Liver (tissue), 8 donors: ENCODE measurements at regions not wholly inside any gene's neighbourhood (a gene's known extent, or its start where the extent isn't known, plus 50 kb on each side); places are given as distances from the start of the nearest gene placed in this dataset.

Source experiments
- DNase-seq: peaks from one replicate; pipeline ENCODE4 v3.0.0-alpha.2; 2017; ENCODE audit warnings: low spot score
- H3K27ac ChIP-seq, 2 donors: one replicate each; pipeline ENCODE4 v1.7.0; 2013; ENCODE audit warnings: inconsistent platforms in 2 of 2, low read length in 2 of 2, control low read depth in 1 of 2, low read depth in 1 of 2, mild to moderate bottlenecking in 1 of 2
- H3K27me3 ChIP-seq, 4 donors: one replicate each; pipeline versions ENCODE4 v1.6.1 to v1.7.0; 2013; ENCODE audit warnings: low read length in 3 of 4, inconsistent platforms in 1 of 4, mild to moderate bottlenecking in 1 of 4, moderate library complexity in 1 of 4; ENCODE audit not compliant: control insufficient read depth in 4 of 4, insufficient read depth in 4 of 4
- H3K36me3 ChIP-seq, 4 donors: one replicate each; pipeline versions ENCODE4 v1.6.1 to v1.7.0; 2013; ENCODE audit warnings: low read length in 3 of 4, mild to moderate bottlenecking in 3 of 4, low read depth in 1 of 4, moderate library complexity in 1 of 4; ENCODE audit not compliant: control insufficient read depth in 4 of 4, insufficient read depth in 3 of 4
- H3K4me1 ChIP-seq, 4 donors: one replicate each; pipeline versions ENCODE4 v1.6.1 to v1.7.0; 2013; ENCODE audit warnings: low read length in 3 of 4, mild to moderate bottlenecking in 3 of 4, moderate library complexity in 1 of 4; ENCODE audit not compliant: control insufficient read depth in 4 of 4, insufficient read depth in 4 of 4
- H3K4me3 ChIP-seq, 3 donors: one replicate each; pipeline versions ENCODE4 v1.6.1 to v1.7.0; 2013; ENCODE audit warnings: low read length in 3 of 3, control low read depth in 1 of 3, low read depth in 1 of 3, mild to moderate bottlenecking in 1 of 3
- H3K9ac ChIP-seq, 2 donors: one replicate each; pipeline ENCODE4 v1.7.0; 2013; ENCODE audit warnings: low read length in 2 of 2, mild to moderate bottlenecking in 2 of 2, moderate library complexity in 2 of 2, control low read depth in 1 of 2, low read depth in 1 of 2
- H3K9me3 ChIP-seq, 4 donors: one replicate each; pipeline versions ENCODE4 v1.6.1 to v1.7.0; 2013; ENCODE audit warnings: low read length in 3 of 4; ENCODE audit not compliant: control insufficient read depth in 4 of 4
- ATF3 ChIP-seq: IDR thresholded peaks from 2 replicates; pipeline ENCODE4 v1.6.1; 2016; ENCODE audit warnings: antibody characterized with exemption
- CTCF ChIP-seq: fragments of 150-350 bp; IDR thresholded peaks from 2 replicates; pipeline ENCODE4 v1.5.1; 2017; ENCODE audit warnings: improper control_type of control experiment, low read depth, low read length; ENCODE audit not compliant: missing input control
- FOXA1 ChIP-seq: IDR thresholded peaks from 2 replicates; pipeline ENCODE4 v1.6.1; 2016; ENCODE audit warnings: antibody characterized with exemption
- FOXA2 ChIP-seq: IDR thresholded peaks from 2 replicates; pipeline ENCODE4 v1.6.1; 2016; ENCODE audit warnings: antibody characterized with exemption
- HNF4A ChIP-seq, 2 donors: conservative IDR thresholded peaks; 2 replicates each; pipeline ENCODE4 v1.6.1; 2016; ENCODE audit warnings: antibody characterized with exemption in 2 of 2, mild to moderate bottlenecking in 2 of 2
- HNF4G ChIP-seq: IDR thresholded peaks from 2 replicates; pipeline ENCODE4 v1.6.1; 2016; ENCODE audit warnings: antibody characterized with exemption
- MAX ChIP-seq: IDR thresholded peaks from 2 replicates; pipeline ENCODE4 v1.6.1; 2016; ENCODE audit warnings: antibody characterized with exemption
- NR2F2 ChIP-seq: IDR thresholded peaks from 2 replicates; pipeline ENCODE4 v1.6.1; 2016; ENCODE audit warnings: antibody characterized with exemption
- RAD21 ChIP-seq, 2 donors: IDR thresholded peaks; 2 replicates each; pipeline ENCODE4 v1.6.1; 2016; ENCODE audit warnings: antibody characterized with exemption in 2 of 2, mild to moderate bottlenecking in 2 of 2
- REST ChIP-seq: IDR thresholded peaks from 2 replicates; pipeline ENCODE4 v1.6.1; 2016; ENCODE audit warnings: antibody characterized with exemption, mild to moderate bottlenecking
- SP1 ChIP-seq: IDR thresholded peaks from 2 replicates; pipeline ENCODE4 v1.6.1; 2018; ENCODE audit warnings: antibody characterized with exemption, mild to moderate bottlenecking
- TAF1 ChIP-seq: conservative IDR thresholded peaks from 2 replicates; pipeline ENCODE4 v1.6.1; 2016; ENCODE audit warnings: antibody characterized with exemption, mild to moderate bottlenecking
- ZBTB33 ChIP-seq: IDR thresholded peaks from 2 replicates; pipeline ENCODE4 v1.6.1; 2016; ENCODE audit warnings: antibody characterized with exemption
- WGBS: extraction: QIAGEN DNeasy Blood & Tissue Kit; methylation state at CpG from one replicate; pipeline ENCODE4 v1.1.7; 2013; 5-methylcytosine and 5-hydroxymethylcytosine counted together
- donor health status: healthy.
- donor health status: healthy.
- donor health status: healthy.
- donor health status: healthy.
- donor health status: healthy.

GRCh38 chr7:115775981-115776380, 254.6 kb downstream of the TFEC start:
- WGBS, result 66% methylated on average over 1 of the region's 1 CpG
- H3K27me3 ChIP-seq, result peaks cover 0 to 2% (median 0%) of the 10 kb centered on the region in 4 donors
- no peak overlapping the region for H3K4me3 ChIP-seq
- DNase-seq, result no peak
- H3K9me3 ChIP-seq, result no peaks in the 10 kb centered on the region
- no peak for TF ChIP-seq MAX
- TF ChIP-seq ZBTB33, result no peak
- no peak overlapping the region for H3K27ac ChIP-seq
- H3K36me3 ChIP-seq, result no peaks in the 10 kb centered on the region
- H3K9ac ChIP-seq, result no peak overlapping the region
- no peaks in the 10 kb centered on the region for H3K4me1 ChIP-seq

- no peak overlapping the region for H3K4me3 ChIP-seq
- H3K4me1 ChIP-seq, result no peaks in the 10 kb centered on the region
- 75% methylated on average over 8 of the region's 8 CpGs for WGBS
- no peak overlapping the region for H3K9ac ChIP-seq
- TF ChIP-seq NR2F2 (no peak), REST (no peak), ATF3 (no peak), FOXA1 (no peak), HNF4G (no peak), MAX (no peak), HNF4A (conservative IDR thresholded peaks at IDR 0.05) (no peak)
- no peaks in the 10 kb centered on the region for H3K9me3 ChIP-seq
- H3K27me3 ChIP-seq, result peaks cover 0 to 3% (median 0%) of the 10 kb centered on the region in 4 donors
- no peaks in the 10 kb centered on the region for H3K36me3 ChIP-seq
- no peak overlapping the region for H3K27ac ChIP-seq
- no peak for DNase-seq
Measured at GRCh38 chr7:115763347-115763746, 267.2 kb downstream of the TFEC start.

GRCh38 chr7:115758025-115758424, 272.5 kb downstream of the TFEC start:
- no peaks in the 10 kb centered on the region for H3K36me3 ChIP-seq
- H3K4me1 ChIP-seq, result no peaks in the 10 kb centered on the region
- 86% methylated on average over 3 of the region's 3 CpGs for WGBS
- no peak for TF ChIP-seq ATF3
- no peak for TF ChIP-seq SP1
- TF ChIP-seq ZBTB33, result no peak
- no peak for TF ChIP-seq FOXA2
- TF ChIP-seq CTCF, result no peak
- no peak for TF ChIP-seq HNF4A (conservative IDR thresholded peaks at IDR 0.05)
- no peak for TF ChIP-seq MAX
- no peak for TF ChIP-seq NR2F2
- no peak for TF ChIP-seq TAF1
- no peak for TF ChIP-seq RAD21 (IDR thresholded peaks at IDR 0.05)
- TF ChIP-seq HNF4G, result no peak

More at GRCh38 chr7:115758025-115758424, 272.5 kb downstream of the TFEC start:
- H3K27ac ChIP-seq, result no peak overlapping the region
- no peaks in the 10 kb centered on the region for H3K9me3 ChIP-seq
- no peak overlapping the region for H3K4me3 ChIP-seq
- H3K27me3 ChIP-seq, result no peaks in the 10 kb centered on the region
- no peak for DNase-seq
- H3K9ac ChIP-seq, result no peak overlapping the region
